ENCODE measurements at regions not wholly inside any gene's neighbourhood (a gene's known extent, or its start where the extent isn't known, plus 50 kb on each side); places are given as distances from the start of the nearest gene placed in this dataset.
"Not testable (repeated sequence)": the region's sequence is repeated elsewhere in the genome, so short reads cannot be mapped to it uniquely, and the experiment has no call there.

DNA sequence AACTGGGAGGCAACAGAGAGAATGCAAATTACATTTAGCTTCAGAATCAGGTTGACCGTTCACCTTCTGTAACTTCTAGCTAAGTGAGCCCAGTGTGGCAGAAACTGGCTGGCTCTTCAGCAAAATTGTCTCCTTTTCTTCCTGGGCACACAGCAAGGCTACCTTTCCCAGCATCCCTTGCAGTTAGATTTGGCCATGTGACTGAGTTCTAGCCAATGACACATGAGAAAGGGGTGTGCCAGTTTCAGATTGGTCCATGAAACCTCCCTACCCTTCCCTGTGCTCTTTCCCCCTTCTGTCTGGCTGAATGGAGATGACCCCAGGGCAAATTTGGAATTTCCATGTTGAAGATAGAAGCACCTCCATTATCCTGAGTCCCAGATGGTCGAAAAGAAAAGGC is 72.5 kb upstream of the SMIM23 start:
- DNase-seq (ENCODE audit: low read depth in 2 of 2): no peak

DNA sequence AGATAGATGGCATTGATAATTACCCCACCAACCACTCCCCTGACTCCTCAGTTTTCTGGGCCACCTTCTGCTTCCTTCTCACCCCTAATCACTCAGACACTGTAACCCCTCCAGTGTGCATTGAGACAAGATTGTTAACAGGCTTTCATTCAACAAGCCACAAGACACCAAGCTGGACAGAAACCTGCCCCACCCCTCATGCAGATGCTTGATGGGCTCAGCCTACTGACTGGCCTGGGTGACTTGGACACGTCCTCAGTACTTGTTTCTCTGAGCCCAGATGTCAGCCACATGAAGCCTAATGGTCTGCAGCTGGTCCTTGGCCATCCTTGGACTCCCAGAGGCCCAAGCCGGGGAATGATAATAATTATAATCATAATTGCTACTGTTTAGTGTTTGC is 71.4 kb upstream of the SMIM23 start:
- no peak for DNase-seq (ENCODE audit: low read depth in 2 of 2)

DNA sequence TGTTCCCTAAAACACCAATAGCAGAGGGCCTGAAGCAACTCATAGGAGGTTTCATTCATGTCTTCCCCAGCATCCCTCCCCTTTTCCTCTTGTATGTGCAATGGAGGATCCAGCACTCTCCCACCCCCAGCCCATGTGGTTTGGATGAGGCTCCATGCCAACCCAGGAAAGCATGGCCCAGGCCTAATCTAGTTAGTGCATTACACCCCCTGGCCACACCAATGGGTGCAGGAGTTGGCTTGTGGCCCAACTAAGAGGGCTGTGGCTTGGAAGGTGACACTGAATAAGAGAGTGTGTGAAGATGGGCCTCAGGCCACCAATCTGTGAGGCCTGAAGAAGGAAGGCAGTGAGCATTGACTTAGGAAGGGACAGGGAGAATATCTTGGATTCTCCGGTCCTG is 70.8 kb upstream of the SMIM23 start:
- DNase-seq (ENCODE audit: low read depth in 2 of 2): no peak

DNA sequence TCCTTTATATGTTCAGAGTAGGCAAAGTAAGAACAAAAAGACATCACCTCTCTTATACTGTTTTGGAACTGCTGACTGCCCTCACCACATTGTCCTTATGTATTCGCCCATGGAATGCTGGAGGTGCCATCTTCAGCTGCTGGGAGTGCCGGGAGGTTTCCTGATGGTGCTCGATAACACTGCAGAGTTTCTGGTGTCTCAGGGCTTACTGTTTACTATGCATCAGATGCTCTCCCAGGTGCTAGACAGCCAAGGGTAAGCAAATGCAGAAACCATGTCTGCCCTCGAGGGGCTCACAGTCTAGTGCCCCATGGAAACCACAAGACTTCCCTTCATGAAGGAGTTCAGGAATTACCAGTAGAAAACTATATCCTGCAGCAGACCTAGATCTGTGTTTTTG is 70.1 kb upstream of the SMIM23 start:
- no peak for DNase-seq (ENCODE audit: low read depth in 2 of 2)

DNA sequence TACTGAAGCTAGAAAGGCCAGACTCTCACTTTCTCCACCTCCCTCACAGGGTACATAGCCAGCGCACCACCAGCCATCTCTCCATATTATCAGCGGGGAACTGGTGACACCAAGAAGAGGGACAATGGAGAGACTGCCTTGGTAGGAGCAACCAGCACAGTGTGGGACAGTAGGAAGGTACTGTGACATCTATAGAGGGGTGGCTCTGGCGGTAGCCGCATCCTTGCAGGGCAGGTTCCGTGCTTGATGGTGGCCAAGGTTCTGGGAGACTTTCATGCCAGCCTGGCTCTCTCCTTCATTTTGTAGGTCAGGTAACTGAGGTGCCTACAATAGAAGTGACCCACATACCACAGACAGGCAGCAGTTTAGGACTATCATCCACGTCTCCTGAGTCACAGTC is 65.5 kb upstream of the SMIM23 start:
- DNase-seq (ENCODE audit: low read depth in 2 of 2): no peak

DNA sequence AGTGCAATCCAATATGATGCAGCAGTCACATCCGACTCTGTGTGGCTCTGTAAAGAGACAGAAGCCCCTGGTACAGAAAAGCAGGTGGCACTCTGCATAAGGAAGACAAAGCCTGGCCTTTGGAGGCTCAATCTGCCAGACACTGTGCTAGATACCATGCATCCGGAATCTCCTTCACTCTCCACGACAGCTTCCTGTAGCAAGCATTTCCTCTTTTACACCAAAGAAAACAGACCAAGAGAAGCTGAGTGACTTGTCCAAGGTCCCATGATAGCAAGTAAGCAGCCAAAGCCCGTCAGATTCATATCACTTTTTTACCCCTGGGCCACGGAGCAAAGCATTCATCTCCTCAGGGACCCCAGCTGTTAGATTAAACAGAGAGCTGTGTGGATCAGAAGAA is 64.2 kb upstream of the SMIM23 start:
- DNase-seq (ENCODE audit: low read depth in 2 of 2): no peak

DNA sequence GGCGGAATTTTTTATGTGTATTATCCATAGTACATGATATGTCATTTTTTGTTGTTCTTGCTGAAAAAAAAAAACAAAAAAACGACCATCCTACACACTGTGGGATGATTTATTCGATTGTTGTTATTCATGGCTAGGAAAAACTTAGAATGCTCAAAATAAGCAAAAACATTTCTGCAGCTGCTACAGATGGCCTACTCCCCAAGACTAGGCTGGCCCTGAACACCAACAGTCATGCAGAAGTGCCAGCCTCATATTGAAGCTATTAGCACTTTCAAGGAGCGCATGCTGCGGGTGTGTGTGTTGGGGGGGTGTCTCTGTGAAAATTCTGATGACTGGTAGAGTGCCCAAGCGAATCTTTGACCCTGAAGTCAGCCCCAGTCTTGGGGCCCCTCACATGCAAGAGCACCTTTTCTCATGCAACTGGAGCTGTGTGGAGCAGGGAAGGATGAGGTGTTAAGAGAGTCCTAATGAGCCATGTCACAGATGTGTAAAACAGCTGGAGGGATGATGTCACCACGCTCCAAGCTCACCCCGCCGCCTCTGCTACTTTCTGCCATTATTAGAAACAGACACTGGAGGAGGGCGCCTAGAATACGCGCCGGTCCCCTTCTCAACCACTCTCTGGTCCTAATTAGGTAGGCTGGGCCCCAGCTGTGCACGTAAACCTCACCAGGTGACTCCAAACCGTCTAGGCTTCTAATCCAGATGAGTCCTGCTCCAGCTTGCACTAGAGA is 61.0 kb upstream of the SMIM23 start:
- no peak for DNase-seq (ENCODE audit: low read depth in 2 of 2)

DNA sequence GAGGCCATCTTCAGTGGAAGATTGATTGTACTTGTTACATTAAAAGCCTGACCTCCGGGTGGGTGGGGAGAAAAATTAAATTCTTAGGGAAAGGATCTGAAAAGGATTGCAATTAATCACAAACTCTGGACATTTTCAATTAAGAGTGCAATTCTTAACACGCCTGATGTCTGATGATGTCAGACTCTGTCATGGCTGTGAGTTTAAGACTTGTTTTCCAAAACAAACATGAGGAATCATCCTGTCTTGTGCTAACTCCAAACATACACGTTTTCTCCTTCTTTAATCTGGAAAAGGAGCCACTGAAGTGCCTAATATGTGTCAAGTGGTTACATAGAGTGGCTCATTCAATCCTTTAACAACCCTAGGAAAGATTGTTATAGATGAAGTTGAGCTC is 60.4 kb upstream of the SMIM23 start:
- no peak for DNase-seq (ENCODE audit: low read depth in 2 of 2)

DNA sequence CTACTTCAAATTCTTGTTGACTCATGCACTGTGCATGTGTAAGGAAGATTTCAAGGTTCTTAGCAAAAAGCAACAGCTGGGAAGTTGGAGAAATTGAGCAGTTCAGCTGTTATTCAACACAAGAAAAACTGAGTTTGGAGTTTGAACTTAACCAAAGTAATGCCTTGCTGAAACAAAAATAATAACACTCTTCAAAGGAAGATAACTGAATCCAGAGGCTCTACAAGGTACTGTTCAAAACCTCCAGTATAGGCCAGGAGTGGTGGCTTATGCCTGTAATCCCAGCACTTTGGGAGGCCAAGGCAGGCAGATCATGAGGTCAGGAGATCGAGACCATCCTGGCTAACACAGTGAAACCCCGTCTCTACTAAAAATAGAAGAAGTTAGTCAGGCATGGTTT is 58.8 kb upstream of the SMIM23 start:
- not testable (repeated sequence) for DNase-seq (ENCODE audit: low read depth in 2 of 2)

DNA sequence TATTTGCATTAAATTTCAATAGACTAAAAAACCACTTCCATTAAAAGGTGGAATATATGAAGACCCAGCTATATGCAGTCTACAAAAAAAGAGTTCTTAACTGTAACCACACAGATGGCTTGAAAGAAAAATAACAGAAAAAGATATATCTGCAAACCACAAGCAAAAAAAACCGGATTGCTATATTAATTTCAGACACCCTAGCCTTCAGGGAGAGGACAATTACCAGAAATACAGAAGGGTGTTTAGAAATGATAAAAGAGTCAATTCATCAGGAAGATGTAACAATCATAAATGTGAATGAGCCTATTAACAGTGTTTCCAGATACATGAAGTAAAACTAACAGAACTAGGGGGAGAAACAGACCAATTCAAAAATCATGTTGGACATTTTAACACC is 56.9 kb upstream of the SMIM23 start:
- no peak for DNase-seq (ENCODE audit: low read depth in 2 of 2)

Measured in stimulated activated CD8-positive, alpha-beta memory T cell treated with anti-CD3 and anti-CD28 coated beads, Interleukin-2, amount 100 ng/mL, for 48 hours (primary cell).